ENCODE measurements at regions not wholly inside any gene's neighbourhood (a gene's known extent, or its start where the extent isn't known, plus 50 kb on each side); places are given as distances from the start of the nearest gene placed in this dataset.
"Not testable (repeated sequence)": the region's sequence is repeated elsewhere in the genome, so short reads cannot be mapped to it uniquely, and the experiment has no call there.

- 74% methylated on average over 1 of the region's 1 CpG for WGBS
- no peak for TF ChIP-seq HNF4A (conservative IDR thresholded peaks at IDR 0.05)
- TF ChIP-seq, protein P1, sequence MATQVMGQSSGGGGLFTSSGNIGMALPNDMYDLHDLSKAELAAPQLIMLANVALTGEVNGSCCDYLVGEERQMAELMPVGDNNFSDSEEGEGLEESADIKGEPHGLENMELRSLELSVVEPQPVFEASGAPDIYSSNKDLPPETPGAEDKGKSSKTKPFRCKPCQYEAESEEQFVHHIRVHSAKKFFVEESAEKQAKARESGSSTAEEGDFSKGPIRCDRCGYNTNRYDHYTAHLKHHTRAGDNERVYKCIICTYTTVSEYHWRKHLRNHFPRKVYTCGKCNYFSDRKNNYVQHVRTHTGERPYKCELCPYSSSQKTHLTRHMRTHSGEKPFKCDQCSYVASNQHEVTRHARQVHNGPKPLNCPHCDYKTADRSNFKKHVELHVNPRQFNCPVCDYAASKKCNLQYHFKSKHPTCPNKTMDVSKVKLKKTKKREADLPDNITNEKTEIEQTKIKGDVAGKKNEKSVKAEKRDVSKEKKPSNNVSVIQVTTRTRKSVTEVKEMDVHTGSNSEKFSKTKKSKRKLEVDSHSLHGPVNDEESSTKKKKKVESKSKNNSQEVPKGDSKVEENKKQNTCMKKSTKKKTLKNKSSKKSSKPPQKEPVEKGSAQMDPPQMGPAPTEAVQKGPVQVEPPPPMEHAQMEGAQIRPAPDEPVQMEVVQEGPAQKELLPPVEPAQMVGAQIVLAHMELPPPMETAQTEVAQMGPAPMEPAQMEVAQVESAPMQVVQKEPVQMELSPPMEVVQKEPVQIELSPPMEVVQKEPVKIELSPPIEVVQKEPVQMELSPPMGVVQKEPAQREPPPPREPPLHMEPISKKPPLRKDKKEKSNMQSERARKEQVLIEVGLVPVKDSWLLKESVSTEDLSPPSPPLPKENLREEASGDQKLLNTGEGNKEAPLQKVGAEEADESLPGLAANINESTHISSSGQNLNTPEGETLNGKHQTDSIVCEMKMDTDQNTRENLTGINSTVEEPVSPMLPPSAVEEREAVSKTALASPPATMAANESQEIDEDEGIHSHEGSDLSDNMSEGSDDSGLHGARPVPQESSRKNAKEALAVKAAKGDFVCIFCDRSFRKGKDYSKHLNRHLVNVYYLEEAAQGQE (IDR thresholded peaks at IDR 0.05) = no peak
- no peak for TF ChIP-seq RAD21 (IDR thresholded peaks at IDR 0.05)
- no peak for TF ChIP-seq RXRA (IDR thresholded peaks at IDR 0.05)
- no peak for TF ChIP-seq JUND (IDR thresholded peaks at IDR 0.05)
- TF ChIP-seq TAF1 (conservative IDR thresholded peaks at IDR 0.05) = no peak
- TF ChIP-seq FOXA2 (IDR thresholded peaks at IDR 0.05) = no peak
- TF ChIP-seq, protein P2, sequence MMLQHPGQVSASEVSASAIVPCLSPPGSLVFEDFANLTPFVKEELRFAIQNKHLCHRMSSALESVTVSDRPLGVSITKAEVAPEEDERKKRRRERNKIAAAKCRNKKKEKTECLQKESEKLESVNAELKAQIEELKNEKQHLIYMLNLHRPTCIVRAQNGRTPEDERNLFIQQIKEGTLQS (IDR thresholded peaks at IDR 0.05) = no peak
- TF ChIP-seq, protein P3, sequence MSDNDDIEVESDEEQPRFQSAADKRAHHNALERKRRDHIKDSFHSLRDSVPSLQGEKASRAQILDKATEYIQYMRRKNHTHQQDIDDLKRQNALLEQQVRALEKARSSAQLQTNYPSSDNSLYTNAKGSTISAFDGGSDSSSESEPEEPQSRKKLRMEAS (IDR thresholded peaks at IDR 0.05) = no peak
- TF ChIP-seq, protein P4, sequence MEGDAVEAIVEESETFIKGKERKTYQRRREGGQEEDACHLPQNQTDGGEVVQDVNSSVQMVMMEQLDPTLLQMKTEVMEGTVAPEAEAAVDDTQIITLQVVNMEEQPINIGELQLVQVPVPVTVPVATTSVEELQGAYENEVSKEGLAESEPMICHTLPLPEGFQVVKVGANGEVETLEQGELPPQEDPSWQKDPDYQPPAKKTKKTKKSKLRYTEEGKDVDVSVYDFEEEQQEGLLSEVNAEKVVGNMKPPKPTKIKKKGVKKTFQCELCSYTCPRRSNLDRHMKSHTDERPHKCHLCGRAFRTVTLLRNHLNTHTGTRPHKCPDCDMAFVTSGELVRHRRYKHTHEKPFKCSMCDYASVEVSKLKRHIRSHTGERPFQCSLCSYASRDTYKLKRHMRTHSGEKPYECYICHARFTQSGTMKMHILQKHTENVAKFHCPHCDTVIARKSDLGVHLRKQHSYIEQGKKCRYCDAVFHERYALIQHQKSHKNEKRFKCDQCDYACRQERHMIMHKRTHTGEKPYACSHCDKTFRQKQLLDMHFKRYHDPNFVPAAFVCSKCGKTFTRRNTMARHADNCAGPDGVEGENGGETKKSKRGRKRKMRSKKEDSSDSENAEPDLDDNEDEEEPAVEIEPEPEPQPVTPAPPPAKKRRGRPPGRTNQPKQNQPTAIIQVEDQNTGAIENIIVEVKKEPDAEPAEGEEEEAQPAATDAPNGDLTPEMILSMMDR (IDR thresholded peaks at IDR 0.05; ENCODE audit: low read depth, low read length, missing input control) = no peak
- no peak for TF ChIP-seq FOXA1 (IDR thresholded peaks at IDR 0.05)
- no peak for TF ChIP-seq HNF4G (IDR thresholded peaks at IDR 0.05)
- no peak for TF ChIP-seq GABPA (IDR thresholded peaks at IDR 0.05 in 1 of 2, conservative IDR thresholded peaks at IDR 0.05 in 1 of 2)
- no peak for TF ChIP-seq SP1 (IDR thresholded peaks at IDR 0.05)
- TF ChIP-seq YY1 (IDR thresholded peaks at IDR 0.05) = no peak
- TF ChIP-seq NR2F2 (IDR thresholded peaks at IDR 0.05) = no peak
- TF ChIP-seq ZBTB33 (IDR thresholded peaks at IDR 0.05) = no peak
- no peak for TF ChIP-seq EGR1 (IDR thresholded peaks at IDR 0.05; ENCODE audit: low read depth in 2 of 2)
- Histone ChIP-seq H3K9me3 (ENCODE audit: control insufficient read depth in 4 of 4, low read length in 3 of 4) (no peaks in the 10 kb centered on the region), H3K4me1 (ENCODE audit: control insufficient read depth in 4 of 4, insufficient read depth in 4 of 4, low read length in 3 of 4) (no peaks in the 10 kb centered on the region), H3K9ac (ENCODE audit: low read depth in 1 of 2, low read length in 2 of 2) (no peak overlapping the region), H3K27me3 (ENCODE audit: control insufficient read depth in 4 of 4, insufficient read depth in 4 of 4, low read length in 3 of 4) (no peaks in the 10 kb centered on the region), H3K4me3 (ENCODE audit: low read depth in 1 of 3, low read length in 3 of 3) (no peak overlapping the region), H3K27ac (ENCODE audit: low read depth in 1 of 2, low read length in 2 of 2) (no peak overlapping the region), H3K36me3 (ENCODE audit: control insufficient read depth in 4 of 4, insufficient read depth in 3 of 4, low read depth in 1 of 4, low read length in 3 of 4) (no peaks in the 10 kb centered on the region)
- DNase-seq (ENCODE audit: low spot score) = no peak
These were observed 114.3 kb downstream of the TMEM17 start for GRCh38 chr2:62391696-62392095.

- H3K9me3 ChIP-seq (ENCODE audit: control insufficient read depth in 4 of 4, low read length in 3 of 4); H3K27me3 ChIP-seq (ENCODE audit: control insufficient read depth in 4 of 4, insufficient read depth in 4 of 4, low read length in 3 of 4); H3K4me3 ChIP-seq (ENCODE audit: low read depth in 1 of 3, low read length in 3 of 3); H3K36me3 ChIP-seq (ENCODE audit: control insufficient read depth in 4 of 4, insufficient read depth in 3 of 4, low read depth in 1 of 4, low read length in 3 of 4); DNase-seq (ENCODE audit: low spot score); H3K9ac ChIP-seq (ENCODE audit: low read depth in 1 of 2, low read length in 2 of 2); H3K4me1 ChIP-seq (ENCODE audit: control insufficient read depth in 4 of 4, insufficient read depth in 4 of 4, low read length in 3 of 4); H3K27ac ChIP-seq (ENCODE audit: low read depth in 1 of 2, low read length in 2 of 2): not testable (repeated sequence)
- WGBS = 84% methylated on average over 2 of the region's 2 CpGs
These were observed 119.6 kb downstream of the TMEM17 start for GRCh38 chr2:62386378-62386777.

Measured in liver (tissue), 8 donors.